Dermis microvascular lymphatic vessel endothelial cell (primary cell): ENCODE measurements at regions not wholly inside any gene's neighbourhood (a gene's known extent, or its start where the extent isn't known, plus 50 kb on each side); places are given as distances from the start of the nearest gene placed in this dataset.

Source experiments
- DNase-seq, 2 donors: peaks; one replicate each; pipeline versions ENCODE4 v3.0.0 to v3.0.0-alpha.2; 2010; ENCODE audit warnings: low read depth in 2 of 2

DNA sequence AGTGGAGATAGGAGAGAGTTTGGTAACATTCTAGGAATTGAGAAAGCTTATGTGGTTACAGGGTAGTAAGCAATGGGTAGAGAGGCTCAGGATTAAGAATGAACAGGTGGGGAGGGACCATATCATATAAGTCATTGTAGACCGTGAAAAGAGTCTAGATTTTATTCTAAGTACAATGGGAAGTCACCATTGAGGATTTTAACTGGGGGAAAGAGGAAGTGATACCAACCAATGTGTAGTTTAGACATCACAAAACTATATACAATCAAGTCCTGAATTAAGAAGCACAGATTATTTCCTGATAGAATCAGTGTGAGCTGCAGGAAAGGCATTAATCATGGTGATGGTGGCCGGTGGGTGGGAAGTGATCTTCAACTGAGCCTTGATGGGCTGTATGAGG, 178.3 kb upstream of the ZIC3 start:
- DNase-seq: no peak

DNA sequence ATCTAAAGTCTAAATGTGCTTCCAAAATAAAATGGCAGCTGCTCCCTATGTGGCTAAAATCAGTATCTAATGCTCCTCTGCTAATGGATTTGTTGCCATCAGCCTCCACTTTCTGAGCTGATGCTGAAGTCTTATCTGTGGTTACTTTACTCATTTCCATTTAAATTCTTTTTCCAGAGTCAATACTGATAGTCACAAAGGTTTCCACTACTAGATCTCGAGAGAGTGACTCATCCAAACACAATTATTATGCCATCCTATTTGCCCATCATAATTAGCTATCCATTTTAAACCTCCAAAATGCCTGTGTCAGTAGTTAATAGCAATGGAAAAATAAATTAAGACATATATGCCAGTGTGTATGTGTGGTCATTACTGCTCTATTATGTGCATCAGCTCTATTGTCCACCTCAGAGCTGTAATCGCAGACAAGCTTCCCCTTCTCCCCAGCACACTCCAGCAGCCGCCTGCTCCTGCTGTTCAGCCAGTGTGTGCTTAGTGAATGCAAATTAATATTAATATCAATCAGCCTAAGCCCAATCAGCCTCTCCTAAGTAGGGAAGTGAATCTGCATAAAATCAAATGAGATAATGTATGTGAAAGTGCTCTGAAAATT, 199.8 kb upstream of the ZIC3 start:
- no peak for DNase-seq

DNA sequence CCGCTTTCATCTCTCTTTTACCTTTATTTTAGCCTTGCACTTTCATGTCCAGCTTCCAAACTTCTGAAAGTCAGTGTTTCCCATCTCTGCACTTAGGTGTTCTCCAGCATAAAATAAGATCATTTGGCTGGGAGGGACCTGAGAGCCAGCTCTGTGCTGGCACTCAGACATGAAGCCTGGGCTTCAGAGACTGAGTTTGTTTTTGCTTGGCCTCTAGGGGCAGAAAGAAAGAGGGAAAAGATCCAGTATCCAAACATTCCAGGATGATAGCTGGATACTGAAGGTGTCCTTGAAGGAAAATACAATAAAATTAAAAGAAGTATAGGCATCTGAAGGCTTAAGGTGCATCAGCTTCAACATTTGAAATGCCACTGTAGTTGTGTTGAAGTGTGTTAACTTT, 202.4 kb upstream of the ZIC3 start:
- no peak for DNase-seq

DNA sequence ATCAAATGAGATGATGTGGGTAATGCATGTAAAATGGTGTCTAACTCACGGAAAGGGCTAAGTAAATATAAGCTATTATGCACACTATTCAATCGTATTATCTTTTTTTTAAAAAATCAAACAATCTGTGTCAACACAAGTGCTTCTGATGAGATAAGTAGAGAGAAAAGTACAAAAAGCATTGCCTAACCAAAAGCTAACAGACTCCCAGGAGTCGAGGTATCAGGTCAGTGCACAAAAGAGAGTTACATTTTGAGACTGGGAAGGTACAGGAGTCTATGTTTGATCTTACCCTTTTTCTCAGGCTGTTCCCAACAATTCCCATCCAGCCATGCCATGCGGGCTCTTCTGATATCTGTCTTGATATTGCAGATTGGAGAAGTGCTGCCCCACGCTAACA, 203.3 kb upstream of the ZIC3 start:
- no peak for DNase-seq

DNA sequence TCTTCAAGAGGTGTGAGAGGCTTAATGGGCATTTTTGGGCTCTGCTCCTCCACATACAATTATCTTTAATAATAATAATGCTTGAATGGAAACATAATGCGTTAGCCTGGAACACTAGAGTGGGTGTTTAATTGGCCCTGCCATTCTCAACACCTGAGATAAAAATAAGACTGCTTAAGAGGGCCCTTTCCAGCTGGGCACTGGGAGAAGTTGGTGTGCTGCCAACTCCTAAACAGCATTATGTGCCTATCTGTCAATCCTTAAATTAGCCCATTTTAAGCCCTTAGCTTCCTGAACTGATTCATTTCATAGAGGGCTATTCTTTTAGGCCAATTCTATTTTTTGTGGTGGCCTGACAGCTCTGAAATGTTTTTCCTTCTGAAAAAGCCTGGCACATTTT, 211.1 kb upstream of the ZIC3 start:
- no peak for DNase-seq

DNA sequence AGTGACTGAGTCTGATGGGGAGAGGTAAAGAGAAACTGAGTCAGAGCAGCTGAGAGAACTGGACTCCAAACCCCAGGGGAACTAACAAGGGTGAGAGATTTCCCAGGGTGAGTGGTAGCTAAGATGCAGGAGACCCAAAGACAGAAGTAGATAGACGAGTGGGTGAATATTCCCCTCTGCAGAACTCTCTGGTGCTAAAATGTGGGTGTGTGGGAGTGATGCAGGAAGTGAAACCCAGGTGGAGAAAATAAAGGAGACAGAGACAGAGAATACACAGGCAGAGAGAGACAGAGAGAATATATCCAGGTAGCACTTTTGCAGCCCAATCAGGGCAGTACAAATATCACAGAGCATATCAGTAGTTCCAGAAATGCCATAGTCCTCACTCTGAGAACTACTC, 212.5 kb upstream of the ZIC3 start:
- DNase-seq: no peak

DNA sequence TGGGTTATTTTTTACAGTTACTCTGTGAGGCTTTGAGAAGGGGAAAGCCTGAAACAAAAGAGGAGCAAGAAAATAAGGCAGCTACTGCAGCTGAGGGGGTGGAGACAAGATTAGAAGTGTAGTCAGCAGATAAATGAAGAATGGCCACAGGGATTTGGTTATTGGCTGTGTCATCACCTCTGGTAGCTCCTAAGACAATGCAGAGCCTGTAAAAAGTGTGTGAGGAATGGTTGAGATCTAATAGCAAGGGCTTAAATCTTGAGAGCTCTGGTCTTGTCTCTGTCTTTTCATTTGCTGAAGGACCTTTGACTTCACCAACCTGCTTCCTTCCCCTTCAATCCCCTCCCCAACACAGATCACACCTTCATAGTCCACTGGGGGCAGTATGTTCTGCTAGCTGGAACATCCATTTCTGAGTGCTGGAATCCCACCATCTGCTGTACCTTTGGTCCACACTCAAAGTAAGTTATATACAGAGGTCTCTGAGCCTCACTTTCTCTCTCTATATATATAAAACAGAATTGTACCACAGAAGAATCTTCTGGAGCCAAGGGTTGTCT, 213.7 kb upstream of the ZIC3 start:
- no peak for DNase-seq

DNA sequence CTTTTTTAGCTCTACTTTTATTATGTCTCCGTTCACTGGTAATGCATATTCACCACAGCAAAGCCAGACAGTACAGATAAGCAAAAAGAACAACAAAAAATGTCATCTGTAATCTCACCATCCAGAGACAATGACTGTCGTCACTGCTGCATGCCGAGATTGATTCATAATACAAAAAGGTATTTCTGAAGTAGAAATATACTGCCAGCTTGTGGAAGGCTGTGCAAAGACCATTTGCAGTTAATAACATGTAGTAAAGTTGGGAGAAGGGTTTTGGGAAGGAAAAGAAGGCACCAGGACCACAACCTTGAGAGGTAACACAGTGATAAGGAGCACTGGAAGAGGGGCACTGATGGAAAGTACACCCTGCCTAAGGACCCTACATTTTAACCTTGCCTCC, 223.0 kb upstream of the ZIC3 start:
- no peak for DNase-seq

DNA sequence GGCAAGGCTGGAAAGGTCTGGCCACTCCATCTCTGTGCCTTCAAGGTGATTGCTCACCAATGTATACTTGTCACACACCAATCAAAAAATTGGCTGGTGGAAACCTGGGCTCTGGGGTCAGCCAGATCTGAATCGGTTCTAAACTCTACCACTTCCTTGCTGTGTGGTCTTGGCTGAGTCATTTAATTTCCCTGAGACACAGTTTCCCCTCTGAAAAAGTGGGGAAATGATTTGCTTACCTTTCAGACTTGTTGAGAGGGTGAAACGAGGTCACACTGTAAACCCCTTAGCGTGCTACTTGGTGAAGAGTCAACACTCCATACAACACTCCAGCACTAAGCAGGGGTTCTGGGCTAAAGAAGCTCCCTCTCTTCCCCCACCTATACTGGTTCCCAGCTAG, 252.3 kb upstream of the ZIC3 start:
- DNase-seq: no peak

DNA sequence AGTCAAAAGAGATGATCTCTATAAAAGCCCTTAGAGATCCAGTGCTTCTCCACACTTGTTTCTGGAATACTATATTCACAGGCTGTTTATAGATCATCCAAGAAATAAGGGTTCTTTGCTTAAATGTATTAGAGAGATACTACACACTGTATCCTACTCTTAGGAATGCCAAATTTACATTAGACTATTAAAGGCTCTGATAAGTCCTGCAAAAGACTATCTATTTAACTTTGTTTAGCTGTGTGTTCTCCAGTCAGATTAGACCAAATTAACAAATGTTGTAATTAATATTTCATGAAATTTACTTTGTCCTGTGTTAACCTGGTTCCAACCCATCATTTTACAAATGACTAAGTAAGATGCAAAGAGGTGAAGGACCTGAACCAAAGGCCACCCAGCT, 260.5 kb upstream of the ZIC3 start:
- no peak for DNase-seq

DNA sequence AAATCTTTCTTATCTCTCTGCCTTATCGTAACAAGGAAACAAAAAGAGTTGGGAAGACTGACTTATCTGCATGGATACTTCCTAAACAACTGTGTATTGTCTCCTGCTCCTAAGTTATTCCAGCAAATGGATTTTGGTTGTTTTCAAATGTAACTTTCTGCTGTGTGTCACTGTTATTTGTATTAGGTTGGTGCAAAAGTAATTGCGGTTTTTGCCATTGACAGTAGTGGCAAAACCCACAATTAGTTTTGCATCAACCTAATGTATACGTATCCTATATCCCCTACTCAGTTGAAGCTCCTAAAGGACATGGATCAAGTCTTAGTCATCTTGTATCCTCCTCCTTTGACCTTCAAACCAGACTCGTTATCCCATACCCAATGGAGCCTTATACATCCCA, 263.4 kb upstream of the GPR101 start:
- no peak for DNase-seq

DNA sequence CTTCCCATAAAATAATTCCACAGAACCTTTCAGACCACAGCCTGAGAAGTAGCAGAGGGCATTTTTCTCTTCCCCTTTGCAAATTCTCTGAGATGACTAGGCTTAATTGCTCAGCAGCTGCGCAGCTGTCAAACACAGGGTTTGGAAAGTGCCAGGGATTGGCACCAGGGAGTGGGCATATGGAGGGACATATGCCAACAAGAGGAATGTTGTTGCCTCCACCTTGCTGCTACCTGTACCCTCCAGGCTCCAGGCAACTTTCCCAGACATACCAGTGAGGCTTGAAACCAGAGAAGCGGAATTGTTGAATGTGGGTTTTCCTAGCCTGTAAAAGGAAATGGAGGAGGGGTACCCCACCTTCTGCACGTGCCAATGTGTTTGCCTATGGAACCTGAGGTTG, 256.2 kb upstream of the GPR101 start:
- DNase-seq: no peak

DNA sequence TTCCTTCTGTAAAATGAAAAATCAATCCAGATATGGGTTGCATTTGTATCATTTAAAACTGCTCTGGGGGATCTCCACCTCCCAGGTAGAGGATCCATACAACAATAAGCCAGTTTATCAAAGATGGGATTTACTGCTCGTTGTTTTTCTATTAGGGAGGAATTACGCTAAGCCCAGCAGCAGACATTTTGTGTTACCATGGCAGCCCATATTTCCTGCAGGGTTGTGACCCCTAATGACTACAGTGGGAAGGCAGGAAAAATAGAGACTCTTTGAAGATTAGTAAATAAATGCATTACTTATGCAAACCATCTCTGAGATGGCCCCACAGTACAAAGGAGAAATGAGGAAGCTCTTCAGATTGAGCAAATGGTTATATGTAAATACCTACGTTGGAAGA, 253.4 kb upstream of the GPR101 start:
- DNase-seq: no peak

DNA sequence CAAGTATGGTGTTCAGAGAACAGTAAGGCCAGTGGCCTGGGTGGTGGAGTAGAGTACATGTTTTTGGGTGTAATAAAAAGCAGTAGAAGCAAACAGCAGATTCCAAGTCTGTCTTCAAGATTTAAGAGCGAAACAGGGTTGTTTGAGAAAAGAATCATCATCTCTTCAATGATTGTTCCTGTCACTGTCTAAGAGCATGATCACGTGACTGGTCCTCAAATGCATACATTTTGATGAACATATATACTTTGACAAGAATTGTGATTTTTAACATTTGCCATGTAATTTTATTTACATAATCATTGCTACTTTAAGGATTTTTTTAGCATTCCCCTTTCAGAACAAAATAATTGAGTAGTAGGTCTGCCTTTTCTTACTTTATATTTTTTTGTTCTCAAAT, 252.6 kb upstream of the GPR101 start:
- DNase-seq: no peak

DNA sequence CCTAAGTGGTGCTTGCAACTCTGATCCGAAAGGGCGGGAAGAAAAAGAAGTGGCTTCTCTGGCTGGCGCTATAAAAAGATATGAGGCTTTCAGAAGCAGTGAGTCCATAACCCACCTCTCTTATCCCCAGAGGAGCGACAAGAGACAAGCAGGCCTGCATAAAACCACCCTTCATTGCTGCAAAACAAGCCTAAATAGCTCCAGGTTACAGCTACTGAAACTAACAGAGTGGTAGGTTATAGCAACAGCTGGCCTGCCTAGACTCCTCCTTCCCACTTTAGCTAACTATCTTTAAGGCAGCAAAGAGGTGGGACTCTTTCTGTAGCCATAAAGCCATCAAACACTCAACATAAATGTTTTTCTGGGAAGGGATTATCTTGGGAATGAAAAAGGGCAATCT, 245.0 kb upstream of the GPR101 start:
- DNase-seq: no peak

DNA sequence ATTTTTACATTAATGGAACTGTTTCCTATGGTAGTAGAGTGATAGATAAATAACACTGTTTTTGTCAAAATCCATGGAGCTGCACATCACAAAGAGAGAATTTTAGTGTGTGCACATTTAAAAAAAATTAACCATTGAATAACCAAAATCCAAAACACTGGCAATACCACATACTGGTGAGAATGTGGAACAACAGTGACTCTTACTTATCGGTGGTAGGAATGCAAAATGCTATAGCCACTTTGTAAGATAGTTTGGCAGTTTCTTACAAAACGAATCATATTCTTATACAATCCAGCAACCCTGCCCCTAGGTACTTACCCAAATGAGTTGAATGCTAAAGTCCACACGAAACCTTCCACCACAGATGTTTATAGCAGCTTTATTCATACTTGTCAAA, 229.6 kb upstream of the GPR101 start:
- DNase-seq: no peak

DNA sequence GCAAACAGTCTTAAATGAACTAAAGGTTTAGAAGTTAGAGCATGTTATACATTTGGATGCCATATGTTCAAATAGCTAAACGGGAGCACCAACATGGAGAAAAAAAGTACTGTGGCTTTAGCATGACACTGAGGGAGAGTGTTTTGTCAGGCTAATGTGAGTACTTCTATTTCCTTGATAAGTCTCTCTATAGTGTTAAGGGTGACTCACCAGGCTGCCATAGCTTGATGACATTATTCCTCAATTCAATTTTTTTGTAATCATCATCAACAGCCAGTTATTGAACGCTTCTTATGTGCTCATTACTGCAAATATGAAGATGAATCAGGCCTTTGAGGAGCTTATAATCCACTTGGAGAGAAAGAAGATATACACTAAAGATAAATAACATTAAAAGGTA, 211.4 kb upstream of the GPR101 start:
- no peak for DNase-seq

DNA sequence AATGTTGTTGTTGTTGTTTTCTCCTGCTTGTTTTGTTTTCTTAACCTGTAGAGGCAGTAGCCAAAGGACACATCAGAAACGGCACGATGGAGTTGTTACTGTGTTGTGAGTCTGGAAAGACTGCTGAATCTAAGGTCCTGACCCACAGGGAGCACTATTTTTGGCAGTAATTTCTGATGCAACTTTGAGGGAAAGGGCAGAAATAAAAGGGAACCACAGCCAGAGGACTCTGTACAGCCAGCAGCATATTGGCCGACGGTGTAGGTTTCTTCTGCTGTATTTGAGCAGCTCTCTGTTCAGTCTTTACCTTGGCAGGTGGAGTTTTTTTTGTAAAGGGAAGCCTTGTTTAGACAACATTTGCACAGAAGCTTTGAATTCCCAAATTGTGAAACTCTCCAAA, 203.0 kb upstream of the GPR101 start:
- DNase-seq: no peak

DNA sequence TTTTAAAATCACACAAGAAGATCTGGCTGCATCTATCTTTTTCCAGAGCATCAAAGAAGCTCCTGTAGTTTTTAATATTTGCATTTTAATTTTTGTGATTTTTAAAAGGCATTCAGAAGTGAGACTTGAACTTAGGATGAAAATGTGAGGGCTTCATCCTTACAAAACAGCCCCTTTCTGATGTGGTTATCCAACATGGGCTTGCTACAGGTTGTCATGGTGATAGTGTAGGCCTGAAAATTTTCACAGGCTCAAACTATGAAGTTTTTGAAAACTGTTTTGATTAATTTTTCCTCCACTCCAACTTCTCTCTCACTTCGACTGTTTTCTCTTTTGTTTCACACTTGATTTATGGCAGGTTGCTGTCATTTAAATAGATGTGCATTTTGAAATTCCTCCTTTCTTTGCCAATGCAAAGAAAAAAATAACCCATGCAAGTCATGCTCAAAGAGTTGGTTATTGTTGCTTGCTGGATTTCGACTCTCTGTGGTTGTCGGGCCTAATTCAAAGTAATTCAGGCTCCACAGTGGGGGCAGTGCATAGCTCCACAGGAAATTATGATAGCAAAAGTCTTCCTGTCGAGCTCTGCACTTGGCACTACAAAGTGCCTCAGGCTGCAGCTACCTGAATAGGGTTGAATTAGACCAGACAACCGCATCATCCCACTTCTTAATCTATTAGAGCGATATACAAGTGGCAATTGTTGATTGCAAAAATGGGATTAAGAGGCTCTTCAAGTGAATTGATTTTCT, 201.0 kb upstream of the GPR101 start:
- no peak for DNase-seq

DNA sequence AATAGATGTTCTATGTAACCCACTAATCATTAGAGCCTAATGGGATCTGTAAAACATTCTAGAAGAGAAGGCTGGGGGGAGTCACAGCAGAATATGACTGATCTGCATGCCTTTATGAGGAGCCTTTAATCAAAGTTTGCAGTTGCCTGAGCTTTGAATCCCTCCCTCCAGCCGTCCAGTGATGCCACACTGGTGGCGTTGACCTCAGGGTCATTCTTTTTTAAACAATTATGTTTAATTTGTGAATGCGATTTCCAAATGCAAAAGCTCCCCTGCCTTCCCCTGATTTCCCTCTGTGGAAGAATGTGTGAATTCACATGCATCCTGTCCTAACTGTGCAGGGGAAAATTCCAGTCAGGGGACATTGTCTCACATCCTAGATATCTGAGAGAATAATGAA, 199.7 kb upstream of the GPR101 start:
- DNase-seq: no peak

DNA sequence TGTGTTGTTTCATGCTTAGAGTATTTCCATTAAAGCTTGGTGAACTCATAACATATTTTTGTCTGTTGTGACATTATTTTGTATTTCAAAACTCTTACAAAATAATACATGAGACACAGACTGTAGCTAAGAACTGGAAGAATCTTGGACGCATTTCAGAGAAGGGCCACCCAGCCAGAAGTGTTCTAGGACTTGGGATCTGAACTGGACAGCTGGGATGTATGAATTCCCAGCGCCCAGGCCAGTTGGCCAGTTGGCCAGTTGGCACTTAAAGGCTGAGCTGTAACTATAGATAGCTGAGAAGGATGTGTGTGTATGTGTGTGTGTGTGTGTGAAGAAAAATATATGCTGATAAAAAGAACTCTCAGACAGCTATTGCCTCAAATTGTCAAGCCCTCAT, 193.4 kb upstream of the GPR101 start:
- DNase-seq: no peak

DNA sequence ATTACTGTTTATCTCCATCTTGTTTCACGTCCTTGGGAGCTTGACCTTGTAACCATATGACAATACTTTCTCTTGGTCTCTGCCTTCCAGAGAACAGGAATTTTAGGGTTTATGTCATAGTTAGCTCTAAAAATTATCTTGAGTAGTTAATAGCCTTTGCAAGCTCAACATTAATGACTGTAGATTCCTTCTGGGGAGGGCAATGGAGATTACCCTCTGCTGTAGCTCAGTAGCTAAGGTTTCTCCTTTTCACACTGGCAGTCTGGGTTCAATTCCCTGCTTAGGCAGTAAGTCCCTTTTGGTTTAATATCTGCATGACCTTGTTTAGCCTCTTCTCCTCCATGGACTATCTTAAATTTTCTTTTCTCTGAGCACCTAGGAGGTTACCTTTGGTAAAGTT, 181.7 kb upstream of the GPR101 start:
- no peak for DNase-seq

DNA sequence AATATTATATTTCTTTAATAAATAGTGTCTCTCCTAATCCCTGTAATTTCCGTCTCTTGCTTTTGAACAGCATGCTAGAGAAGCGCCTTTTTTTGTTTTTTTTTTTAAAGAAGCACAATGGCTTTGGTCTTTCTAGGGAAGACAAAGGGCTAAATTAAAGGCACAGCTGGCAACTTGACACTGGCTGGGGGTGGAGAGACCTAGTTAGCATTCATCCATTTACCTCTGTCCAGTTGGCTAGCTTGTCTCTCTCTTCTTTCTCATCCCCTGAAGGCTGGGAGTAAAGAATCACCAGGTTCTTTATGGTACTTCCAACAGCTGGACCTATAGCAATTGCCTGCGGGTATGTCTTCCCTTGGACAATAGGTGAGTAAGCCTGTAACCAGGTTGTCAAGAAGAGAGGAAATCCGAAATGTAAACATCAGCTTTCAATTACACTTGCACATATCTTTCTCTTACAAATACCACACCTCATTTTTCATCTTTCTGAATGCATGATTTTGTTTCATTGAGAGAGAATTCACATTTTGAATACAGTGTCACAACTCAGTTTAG, 178.4 kb upstream of the GPR101 start:
- DNase-seq: no peak
